ENCODE measurements at regions not wholly inside any gene's neighbourhood (a gene's known extent, or its start where the extent isn't known, plus 50 kb on each side); places are given as distances from the start of the nearest gene placed in this dataset.
"Not testable (repeated sequence)": the region's sequence is repeated elsewhere in the genome, so short reads cannot be mapped to it uniquely, and the experiment has no call there.

DNA sequence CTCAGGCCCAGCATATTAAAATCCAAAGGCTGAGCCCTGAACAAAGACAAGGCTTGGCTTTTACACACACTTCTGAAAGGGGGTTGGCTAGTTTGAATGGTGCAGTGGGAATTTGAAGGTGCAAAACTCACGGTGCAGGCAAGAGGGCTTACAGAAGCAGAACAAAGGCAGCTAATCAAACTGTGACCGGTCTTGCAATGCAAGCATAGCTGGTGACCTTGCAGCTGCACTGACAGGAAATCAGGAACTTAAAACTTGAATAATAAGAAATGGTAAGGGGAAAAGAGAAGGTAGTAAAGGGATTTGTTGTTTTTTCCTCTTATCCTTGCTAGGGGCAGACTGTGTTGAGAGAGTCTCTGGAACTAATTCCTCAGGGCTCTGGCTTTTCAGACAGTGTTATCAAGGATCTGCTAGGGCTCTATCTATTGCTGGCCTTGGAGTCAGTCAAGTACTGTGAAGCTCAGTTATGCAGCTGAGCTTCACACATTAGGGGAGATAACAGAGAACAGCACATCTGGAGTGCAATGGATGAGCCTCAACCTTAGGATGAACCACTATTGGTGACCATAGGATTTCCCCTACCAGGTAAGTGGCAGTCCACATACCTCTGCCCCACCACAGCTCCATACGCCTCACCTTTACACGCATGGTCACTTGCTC, 97.6 kb downstream of the PPIAL4G start:
- DNase-seq = no peak

DNA sequence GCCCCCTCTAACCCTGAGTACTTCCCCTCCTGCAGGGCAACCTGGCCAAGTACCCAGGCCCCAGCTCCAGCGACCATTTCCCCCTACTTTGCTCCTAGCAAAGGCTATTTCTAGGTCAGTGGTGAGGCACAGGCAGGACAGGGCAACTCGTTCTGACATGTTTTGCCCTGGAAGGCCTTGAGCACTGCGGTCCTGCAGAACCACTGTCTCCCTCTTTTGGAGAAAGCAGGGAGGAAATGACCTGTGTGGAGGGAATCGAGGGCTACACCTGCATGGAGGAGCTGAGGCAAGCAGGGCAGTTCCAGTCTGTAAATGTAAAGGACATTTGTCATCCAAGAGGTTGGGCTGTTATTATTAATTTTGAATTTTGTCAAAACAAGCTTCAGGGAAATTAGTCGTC, 99.1 kb downstream of the PPIAL4G start:
- no peak for DNase-seq

DNA sequence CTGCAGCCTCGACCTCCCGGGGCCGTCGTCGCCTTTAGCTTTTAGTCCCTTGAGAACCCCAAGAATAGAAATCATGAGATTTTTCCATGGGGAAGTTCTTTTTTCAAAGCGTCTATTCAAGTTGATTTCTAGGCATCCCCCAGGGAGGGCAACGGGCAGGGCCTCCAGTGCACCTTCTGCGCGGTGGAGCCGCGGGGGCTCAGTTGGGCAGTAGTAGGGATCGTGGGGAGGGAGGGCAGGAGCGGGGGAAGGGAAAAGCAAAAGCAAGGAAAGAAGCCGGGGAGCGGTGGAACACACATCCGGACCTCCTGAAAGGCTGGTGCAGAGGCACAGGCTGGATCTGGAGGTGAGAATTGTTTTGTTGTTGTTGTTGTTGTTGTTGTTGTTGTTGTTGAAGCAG, 103.4 kb downstream of the PPIAL4G start:
- DNase-seq = no peak

DNA sequence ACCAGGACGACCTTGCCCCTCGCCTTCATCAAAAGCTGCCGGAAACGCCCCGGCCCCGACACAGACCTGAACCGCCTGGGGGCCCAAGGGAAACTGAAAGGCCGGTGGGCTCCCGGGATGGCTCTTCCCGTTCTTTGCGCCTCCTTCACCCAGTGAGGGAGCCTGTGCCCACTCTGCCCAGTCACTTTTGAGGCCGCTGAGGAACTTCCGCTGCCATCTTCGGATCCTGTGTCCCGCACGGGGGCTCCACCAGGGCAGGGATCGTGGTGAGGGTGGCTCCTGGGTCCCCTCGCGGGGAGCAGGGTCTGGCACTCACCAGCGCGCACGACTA, 104.0 kb downstream of the PPIAL4G start:
- no peak for DNase-seq

DNA sequence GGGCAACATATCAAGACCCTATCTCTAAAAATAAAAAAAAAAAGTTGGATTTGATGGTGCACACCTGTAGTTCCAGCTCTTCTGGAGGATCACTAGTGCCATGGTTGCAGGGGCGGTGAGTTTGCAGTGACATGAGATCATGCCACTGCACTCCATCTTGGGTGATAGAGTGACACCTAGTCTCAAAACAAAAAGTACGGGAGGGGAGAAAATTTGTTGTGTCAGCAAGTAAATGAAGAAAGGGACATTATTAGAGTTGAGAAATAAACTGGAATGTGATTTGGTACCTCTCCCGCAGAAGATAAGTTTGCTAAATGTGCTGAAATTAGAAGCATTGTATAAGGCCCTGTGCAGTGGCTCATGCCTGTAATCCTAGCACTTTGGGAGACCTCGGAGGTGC, 105.1 kb downstream of the PPIAL4G start:
- DNase-seq = not testable (repeated sequence)

DNA sequence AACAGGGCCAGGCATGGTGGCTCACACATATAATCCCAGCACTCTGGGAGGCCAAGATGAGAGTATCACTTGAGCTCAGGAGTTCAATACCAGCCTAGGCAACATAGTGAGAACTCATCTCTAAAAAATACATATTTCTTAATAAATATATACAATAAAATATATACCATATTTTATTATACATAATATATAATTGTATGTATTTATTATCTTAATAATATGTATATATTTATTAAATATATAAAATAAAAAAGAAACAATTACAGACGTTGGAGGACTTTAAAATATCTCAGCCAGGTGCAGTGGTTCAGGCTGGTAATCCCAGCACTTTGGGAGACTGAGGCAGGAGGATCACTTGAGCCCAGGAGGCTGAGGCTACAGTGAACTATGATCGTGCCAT, 106.1 kb downstream of the PPIAL4G start:
- DNase-seq = not testable (repeated sequence)

DNA sequence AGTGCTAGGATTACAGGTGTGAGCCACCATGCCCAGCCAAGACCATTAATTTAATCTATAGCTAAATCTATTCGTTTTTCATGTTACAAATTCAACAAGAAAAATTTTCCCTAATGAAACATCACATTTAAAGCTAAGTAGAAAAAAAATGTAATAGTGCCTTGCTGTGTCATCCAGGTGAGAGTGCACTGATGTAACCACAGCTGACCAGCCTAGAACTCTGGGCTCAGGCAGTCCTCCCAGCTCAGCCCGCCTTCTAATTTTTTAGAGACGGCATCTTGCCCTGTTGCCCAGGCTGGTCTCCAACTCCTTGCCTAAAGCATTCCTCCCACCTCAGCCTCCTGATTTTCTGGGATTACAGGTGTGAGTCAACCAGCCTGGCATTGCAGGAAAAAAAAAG, 109.0 kb downstream of the PPIAL4G start:
- DNase-seq = no peak

DNA sequence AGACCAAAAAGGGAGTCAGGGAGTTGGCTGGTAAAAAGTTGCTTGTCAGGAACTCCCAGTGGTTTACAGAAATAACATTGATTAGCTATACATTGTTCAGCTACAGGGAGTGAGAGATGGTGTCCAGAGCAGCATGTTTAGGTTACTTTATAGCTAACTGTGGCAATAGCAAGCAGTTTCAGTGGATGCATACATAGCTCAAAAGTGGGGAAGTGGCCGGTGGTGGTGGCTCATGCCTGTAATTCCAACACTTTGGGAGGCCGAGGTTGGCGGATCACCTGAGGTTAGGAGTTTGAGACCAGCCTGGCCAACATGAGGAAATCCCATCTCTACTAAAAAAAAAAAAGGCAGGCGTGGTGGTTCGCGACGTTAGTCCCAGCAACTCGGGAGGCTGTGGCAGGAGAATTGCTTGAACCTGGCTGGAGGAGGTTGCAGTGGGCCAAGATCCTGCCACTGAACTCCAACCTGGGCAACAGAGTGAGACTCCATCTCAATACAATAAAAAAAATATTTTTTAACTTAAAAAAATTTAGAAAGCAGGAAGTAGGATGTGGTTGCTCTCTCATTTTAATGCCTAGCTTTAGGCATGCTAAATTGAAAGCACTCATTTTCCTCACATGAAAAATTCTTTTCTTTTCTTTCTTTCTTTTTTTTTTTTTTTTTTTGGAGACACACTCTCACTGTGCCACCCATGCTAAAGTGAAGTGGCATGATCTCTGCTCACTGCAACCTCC, 109.7 kb downstream of the PPIAL4G start:
- no peak for DNase-seq

DNA sequence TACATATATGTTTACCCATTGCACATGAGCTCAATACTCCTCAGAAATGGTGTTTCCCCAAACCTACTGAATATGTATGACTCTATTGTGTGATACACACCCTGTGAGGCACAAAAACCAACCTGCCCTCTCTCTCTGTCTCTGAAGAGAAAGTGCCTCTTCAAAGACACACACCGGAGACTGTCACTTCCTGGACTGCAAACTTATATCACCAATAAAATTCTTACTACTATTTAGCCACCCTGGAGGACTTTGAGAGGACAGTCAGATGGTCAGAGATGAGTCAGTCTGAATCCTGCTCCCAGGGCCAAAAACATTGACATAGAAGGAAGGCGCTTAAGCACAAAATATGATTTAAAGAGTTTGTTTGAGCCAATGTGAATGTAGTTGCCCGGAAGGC, 110.4 kb downstream of the PPIAL4G start:
- no peak for DNase-seq

DNA sequence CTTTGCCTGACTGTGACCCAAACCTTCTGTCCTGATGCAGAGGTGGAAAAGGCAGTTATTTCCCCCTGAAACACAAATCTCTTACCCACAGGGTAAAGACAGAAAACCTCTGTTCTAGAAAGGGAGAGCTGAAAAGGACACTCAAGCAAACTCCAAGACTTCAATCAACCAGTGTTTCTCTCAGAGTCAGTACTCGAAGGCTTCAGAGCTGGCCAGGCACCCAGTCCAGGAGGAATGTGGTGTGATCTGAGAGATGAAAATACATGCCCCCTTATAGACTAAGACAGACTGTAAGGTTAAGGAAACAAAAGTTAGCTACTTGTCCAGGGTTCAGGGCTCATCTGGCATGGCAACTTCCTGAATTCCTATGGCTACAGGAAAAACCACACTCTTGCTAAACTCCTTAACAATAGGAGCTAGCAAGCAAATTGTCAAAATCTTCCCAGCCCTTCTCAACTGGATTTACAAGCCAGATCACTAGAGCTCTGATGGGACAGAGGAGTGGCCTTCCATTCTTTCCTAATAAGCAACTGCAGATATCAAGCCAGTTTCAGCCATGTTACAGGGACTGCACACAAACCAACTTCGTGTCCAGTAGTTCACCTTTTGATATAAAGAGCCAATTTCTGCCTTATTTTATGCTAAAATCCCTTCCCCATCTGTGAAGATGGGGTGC, 110.9 kb downstream of the PPIAL4G start:
- not testable (repeated sequence) for DNase-seq

DNA sequence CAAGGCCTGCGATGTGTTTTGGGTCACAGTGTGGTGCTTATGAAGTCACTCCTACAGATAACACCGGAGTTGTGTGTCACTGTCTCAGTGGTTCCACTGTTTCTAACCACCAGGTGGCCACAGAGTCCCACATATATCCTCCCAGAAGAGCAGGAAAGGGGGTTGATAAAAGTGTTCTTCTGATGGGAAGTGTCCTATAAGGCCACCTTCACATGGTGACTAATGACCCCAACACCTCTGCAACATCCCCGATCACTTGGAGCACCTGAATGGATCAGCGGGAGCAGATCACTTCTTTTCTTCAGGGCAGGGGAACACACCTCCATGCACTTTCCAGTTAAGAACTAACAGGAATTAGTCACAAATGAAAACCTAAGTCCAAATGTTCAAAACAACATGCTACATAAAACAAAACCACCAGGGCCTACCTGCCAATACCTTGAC, 111.5 kb downstream of the PPIAL4G start:
- DNase-seq = peak; percentile 51

DNA sequence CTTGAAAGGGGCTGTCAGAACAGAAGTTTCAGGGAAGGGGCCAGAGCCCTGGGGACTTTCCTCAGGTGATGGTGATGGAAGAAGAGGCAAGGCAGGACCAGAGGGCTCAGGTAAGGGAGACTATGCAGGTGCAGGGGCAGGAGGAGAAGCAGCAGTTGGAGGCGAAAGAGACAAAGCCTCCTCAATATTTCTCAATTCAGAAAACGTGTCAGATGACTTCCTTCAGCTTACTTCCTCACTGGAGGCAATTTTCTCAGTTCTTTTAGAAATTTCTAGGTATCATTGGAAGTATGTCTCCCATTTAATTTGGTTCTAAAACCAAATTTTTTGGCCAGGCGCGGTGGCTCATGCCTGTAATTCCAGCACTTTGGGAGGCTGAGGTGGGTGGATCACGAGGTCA, 112.4 kb downstream of the PPIAL4G start:
- not testable (repeated sequence) for DNase-seq

DNA sequence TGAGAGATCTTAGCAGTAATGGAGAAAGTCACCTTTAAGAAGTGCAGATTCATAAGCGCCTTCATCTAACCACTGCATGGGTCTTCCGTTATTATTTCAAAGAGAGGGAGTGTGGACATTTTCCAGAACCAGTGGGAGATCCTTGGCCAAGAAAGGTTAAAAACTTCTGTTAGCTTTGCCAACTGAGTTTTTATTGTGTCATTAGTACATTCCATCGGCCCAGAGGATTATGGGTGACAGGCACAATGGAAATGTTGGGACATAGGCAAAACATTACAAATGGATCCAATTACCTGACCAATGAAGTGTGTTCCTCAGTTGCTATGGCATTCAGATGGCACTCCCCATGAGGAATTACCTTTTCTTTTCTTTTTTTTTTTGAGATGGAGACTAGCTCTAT, 115.5 kb downstream of the PPIAL4G start:
- no peak for DNase-seq

DNA sequence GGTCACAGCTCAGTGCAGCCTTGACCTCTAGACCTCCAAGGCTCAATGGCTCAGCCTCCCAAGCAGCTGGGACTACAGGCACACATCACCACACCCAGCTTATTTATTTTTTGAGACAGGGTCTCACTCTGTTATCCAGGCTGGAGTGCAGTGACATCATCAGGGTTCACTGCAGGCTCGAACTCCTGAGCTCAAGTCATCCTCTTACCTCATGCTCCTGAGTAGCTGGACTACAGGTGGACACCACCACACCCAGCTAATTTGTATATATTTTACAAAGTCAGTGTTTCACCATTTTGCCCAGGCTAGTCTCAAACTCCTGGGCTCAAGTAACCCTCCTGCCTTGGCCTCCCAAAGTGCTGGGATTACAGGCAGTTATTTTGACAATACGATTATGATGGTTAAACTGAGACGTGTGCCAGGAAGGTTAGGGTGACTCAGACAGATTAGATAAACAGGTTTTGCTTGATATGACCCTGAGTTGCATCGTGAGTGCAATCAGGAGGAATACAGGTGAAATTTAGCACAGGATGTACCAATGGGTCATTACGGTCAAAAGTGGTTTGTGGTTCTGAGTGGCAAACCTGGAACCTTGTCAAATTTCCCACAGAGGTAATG, 116.9 kb downstream of the PPIAL4G start:
- DNase-seq = not testable (repeated sequence)

DNA sequence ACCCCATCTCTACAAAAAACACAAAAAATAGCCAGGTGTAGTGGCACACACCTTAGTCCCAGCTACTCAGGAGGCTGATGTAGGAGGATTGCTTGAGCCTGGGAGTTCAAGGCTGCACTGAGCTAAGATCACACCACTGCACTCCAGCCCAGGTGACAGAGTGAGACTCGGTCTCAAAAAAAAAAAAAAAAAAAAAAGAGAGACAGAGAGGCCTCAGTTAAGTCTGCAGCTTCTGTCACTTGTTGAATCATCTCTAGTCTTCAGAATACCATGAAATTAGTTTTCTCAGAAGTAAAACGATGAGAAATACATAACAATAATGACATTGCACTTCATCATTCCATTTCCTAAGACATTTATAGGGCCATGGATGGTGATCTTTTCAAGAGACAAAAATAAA, 118.0 kb downstream of the PPIAL4G start:
- DNase-seq = not testable (repeated sequence)

DNA sequence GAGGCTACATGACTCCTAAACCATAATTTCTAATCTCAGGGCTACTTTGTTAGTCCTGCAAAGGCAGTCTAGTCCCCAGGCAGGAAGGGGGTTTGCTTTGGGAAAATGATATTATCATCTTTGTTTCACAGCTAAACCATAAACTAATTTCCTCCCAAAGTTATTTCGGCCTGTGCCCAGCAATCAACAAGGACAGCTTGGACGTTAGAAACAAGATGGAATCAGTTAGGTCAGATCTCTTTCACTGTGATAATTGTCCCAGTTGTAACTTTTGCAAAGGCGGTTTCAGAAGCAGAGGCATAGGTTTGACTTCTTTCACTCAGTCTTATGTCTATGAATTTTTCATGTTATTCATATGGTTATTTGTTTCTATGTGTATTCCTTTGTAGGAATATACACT, 119.1 kb downstream of the PPIAL4G start:
- not testable (repeated sequence) for DNase-seq

DNA sequence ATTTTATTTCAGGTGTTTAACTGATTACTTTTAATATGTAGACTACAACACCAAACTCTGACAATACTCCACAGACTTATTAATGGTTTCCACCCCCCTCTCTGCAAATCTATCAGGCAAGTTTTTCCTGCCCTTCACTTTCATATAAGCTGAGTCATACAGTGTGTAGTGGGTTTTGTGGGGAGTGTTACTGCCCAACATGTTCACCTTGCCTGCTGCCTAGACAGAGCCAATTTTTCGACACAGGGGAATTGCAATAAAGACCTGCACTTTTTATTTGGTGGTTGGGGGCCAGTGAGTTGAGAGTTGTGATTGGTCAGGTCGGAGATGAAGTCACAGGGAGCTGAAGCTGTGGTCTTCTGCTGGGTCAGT, 119.7 kb downstream of the PPIAL4G start:
- no peak for DNase-seq

DNA sequence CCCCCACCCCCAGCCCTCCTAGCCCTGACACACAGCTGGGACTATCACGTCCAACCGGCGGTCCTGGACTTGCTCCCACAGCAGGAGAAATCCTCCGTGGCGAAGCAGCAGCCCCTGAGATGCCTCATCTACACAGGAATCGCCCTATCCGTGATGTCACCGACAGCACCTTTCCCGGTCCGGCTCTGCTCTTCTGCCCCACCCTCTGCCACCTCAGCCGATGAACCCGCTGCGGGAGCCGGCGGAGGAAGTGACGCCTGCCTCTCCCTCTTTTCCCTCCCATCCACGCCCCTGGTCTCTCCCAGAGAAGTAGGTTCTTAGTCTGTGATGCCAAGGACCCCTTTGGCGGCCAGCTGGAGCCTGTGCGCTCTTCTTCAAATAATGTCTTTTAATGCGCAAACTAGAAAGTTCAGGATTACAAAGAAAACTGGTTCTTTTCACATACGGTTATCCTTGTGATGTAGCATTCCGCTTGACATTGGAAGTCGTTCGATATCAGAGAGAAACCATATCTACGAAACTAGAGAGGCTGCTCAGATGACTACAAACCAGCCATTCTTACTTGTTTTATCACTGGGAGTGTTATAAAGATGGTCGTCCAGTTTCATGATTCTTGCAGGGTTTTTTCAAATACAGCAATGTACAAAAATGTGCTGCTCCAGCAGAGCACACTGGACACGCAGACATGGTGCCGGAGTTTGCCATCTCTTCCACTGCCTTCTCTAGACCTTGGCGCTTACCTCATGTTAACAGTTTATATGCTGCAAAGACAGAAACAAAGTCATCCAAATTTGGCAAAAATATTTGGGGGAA, 120.3 kb downstream of the PPIAL4G start:
- DNase-seq = peak; percentile 26

DNA sequence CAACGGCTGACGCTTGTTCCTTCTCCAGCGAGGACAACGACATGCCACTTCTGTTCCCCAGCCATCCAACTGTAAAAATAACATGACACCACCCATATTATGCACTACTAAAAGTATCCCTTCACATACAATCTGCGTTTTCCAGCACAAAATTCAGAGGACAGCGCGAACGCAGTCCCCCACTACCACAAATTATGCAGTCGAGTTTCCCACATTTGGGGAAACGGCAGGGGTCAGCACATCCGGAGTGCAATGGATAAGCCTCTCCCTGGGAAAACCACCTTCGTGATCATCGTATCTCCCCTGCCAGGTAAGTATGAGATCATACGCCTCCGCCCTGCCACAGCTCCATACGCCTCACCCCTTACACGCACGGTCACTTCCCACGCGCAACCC, 120.9 kb downstream of the PPIAL4G start:
- DNase-seq = no peak

DNA sequence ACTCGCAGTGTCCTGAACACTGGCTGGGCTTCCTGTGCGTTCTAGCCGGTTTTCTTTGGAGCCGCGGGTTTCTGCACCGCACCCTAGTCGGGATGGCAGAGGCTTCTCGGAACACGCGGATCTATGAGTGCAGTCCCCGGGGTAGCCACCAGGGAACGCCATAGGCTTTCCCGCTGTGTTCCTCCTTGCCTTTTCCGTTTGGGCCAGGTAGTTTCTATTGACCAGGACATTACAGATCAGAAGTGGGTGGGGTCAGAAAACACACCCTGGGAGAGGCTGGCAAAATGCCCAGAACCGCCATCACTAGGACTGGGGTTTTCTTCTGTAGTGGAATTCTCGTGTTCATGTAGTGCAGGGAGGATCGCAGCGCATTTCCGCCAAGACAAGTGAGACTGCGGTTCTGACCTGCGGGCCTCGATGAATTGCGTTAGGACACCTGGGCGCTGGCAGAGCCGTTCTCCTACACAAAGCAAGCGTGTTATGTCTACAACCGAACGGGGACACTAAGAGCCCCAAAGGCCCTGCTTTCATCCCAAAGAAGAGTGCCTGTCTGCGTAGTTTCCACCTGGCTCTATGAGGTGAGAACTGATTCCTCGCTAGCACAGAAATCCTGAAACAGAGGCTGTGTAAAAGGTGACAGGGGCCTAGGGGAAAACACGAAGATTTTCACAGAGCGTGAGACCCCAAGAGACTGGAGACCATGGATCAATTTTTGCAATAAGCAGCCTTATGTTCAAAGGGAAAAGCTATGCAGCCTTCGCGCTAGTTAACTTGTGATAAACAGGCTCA, 121.5 kb downstream of the PPIAL4G start:
- DNase-seq = peak; percentile 44

DNA sequence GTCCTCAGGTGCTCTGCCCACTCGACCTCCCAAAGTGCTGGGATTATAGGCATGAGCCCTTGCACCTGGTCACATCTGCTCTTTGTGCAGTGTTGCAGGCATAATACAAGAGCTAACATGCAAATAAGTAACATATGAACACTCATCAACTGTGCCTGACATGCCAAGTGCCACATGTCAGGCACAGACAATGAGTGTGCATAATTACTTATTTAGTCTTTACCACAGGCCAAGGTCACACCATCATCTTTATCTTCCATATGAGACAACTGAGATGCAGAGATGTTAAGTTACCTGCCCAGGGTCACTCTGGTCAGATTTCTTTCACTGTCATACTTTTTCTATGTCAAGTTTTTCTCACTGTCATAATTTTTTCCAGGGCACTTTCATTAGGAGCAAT, 126.1 kb downstream of the PPIAL4G start:
- no peak for DNase-seq

DNA sequence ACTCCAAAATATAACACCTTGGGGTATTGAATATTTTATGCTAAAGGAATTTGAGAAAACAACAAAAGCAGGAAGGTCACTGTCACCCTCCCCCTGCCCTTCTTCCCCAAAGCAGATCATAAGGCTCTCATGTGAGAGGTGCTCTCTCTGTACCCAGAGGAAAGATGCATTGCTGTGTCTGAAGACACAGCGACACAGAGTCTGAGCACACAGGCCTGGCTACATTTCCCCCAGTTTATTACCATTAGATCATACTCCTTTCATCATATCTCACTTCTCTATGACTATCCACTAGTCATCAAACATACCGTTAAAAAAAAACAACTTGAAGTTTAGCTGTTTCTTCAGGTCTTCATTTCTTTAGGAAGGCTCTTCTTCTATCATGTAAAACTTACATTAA, 127.1 kb downstream of the PPIAL4G start:
- no peak for DNase-seq
